ENCODE measurements at regions not wholly inside any gene's neighbourhood (a gene's known extent, or its start where the extent isn't known, plus 50 kb on each side); places are given as distances from the start of the nearest gene placed in this dataset.

- TF ChIP-seq ZNF274 (IDR thresholded peaks at IDR 0.05; ENCODE audit: low read depth, low read length) = no peak
- TF ChIP-seq SUZ12 (IDR thresholded peaks at IDR 0.05; ENCODE audit: extremely low read depth, insufficient read depth, insufficient read length) = no peak
- no peak for TF ChIP-seq YY1 (IDR thresholded peaks at IDR 0.05; ENCODE audit: insufficient read depth, insufficient read length)
- H3K4me3 ChIP-seq (ENCODE audit: insufficient read length, low read depth) = no peak overlapping the region
- no peak for DNase-seq (ENCODE audit: low read depth, low spot score)
- no peaks in the 10 kb centered on the region for H3K4me1 ChIP-seq (ENCODE audit: insufficient read depth, insufficient read length)
- H3K9ac ChIP-seq (ENCODE audit: insufficient read length, low read depth) = no peak overlapping the region
- H3K27me3 ChIP-seq (ENCODE audit: insufficient read depth, insufficient read length) = no peaks in the 10 kb centered on the region
- no peaks in the 10 kb centered on the region for H3K36me3 ChIP-seq (ENCODE audit: insufficient read depth, insufficient read length, low read length)
- no peaks in the 10 kb centered on the region for H3K9me3 ChIP-seq (ENCODE audit: insufficient read depth, low read length)
Measured at GRCh38 chr20:24753130-24753529, 195.9 kb upstream of the CST7 start.

- no peak overlapping the region for H3K4me3 ChIP-seq (ENCODE audit: insufficient read length, low read depth)
- no peaks in the 10 kb centered on the region for H3K36me3 ChIP-seq (ENCODE audit: insufficient read depth, insufficient read length, low read length)
- DNase-seq (ENCODE audit: low read depth, low spot score) = no peak
- H3K27me3 ChIP-seq (ENCODE audit: insufficient read depth, insufficient read length) = no peaks in the 10 kb centered on the region
- no peak overlapping the region for H3K9ac ChIP-seq (ENCODE audit: insufficient read length, low read depth)
- H3K4me1 ChIP-seq (ENCODE audit: insufficient read depth, insufficient read length) = no peaks in the 10 kb centered on the region
- H3K9me3 ChIP-seq (ENCODE audit: insufficient read depth, low read length) = no peaks in the 10 kb centered on the region
- no peak for TF ChIP-seq YY1 (IDR thresholded peaks at IDR 0.05; ENCODE audit: insufficient read depth, insufficient read length)
- TF ChIP-seq SUZ12 (IDR thresholded peaks at IDR 0.05; ENCODE audit: extremely low read depth, insufficient read depth, insufficient read length) = no peak
- no peak for TF ChIP-seq ZNF274 (IDR thresholded peaks at IDR 0.05; ENCODE audit: low read depth, low read length)
Measured at GRCh38 chr20:24754691-24755090, 194.4 kb upstream of the CST7 start.

DNA sequence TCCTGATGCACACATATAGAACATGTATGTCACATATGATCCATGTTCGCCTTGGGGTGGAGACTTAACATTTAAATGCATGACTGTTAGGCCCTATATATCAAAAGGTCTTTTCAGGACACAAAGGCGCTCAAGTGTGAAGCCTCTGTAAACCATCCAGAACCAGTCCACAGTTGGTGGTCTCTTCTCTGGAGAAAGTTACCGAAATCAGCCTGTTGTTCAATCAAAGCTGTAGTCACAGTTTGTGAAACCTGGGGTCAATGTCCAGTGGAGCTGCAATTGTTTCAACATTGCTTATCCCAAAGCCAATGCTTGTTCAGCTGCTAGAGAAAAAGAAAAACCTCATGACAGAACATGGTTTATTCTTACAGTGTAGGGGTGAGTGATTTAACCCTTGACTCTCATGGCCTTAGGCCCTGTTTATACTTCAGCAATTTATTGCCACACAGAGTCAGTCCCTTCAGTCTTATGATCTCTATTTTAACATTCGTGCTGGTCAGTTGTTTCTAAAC is 193.6 kb upstream of the CST7 start:
- no peaks in the 10 kb centered on the region for H3K9me3 ChIP-seq (ENCODE audit: insufficient read depth, low read length)
- DNase-seq (ENCODE audit: low read depth, low spot score) = no peak
- H3K36me3 ChIP-seq (ENCODE audit: insufficient read depth, insufficient read length, low read length) = no peaks in the 10 kb centered on the region
- H3K9ac ChIP-seq (ENCODE audit: insufficient read length, low read depth) = no peak overlapping the region
- no peak overlapping the region for H3K4me3 ChIP-seq (ENCODE audit: insufficient read length, low read depth)
- no peaks in the 10 kb centered on the region for H3K4me1 ChIP-seq (ENCODE audit: insufficient read depth, insufficient read length)
- H3K27me3 ChIP-seq (ENCODE audit: insufficient read depth, insufficient read length) = no peaks in the 10 kb centered on the region
- no peak for TF ChIP-seq SUZ12 (IDR thresholded peaks at IDR 0.05; ENCODE audit: extremely low read depth, insufficient read depth, insufficient read length)
- TF ChIP-seq ZNF274 (IDR thresholded peaks at IDR 0.05; ENCODE audit: low read depth, low read length) = no peak
- TF ChIP-seq YY1 (IDR thresholded peaks at IDR 0.05; ENCODE audit: insufficient read depth, insufficient read length) = no peak

- H3K4me1 ChIP-seq (ENCODE audit: insufficient read depth, insufficient read length) = no peaks in the 10 kb centered on the region
- TF ChIP-seq ZNF274 (IDR thresholded peaks at IDR 0.05; ENCODE audit: low read depth, low read length) (no peak), YY1 (IDR thresholded peaks at IDR 0.05; ENCODE audit: insufficient read depth, insufficient read length) (no peak), SUZ12 (IDR thresholded peaks at IDR 0.05; ENCODE audit: extremely low read depth, insufficient read depth, insufficient read length) (no peak)
- no peak for DNase-seq (ENCODE audit: low read depth, low spot score)
- no peak overlapping the region for H3K9ac ChIP-seq (ENCODE audit: insufficient read length, low read depth)
- H3K9me3 ChIP-seq (ENCODE audit: insufficient read depth, low read length) = no peaks in the 10 kb centered on the region
- H3K36me3 ChIP-seq (ENCODE audit: insufficient read depth, insufficient read length, low read length) = no peaks in the 10 kb centered on the region
- H3K4me3 ChIP-seq (ENCODE audit: insufficient read length, low read depth) = no peak overlapping the region
- no peaks in the 10 kb centered on the region for H3K27me3 ChIP-seq (ENCODE audit: insufficient read depth, insufficient read length)
Measured at GRCh38 chr20:24756292-24757025, 192.6 kb upstream of the CST7 start.

DNA sequence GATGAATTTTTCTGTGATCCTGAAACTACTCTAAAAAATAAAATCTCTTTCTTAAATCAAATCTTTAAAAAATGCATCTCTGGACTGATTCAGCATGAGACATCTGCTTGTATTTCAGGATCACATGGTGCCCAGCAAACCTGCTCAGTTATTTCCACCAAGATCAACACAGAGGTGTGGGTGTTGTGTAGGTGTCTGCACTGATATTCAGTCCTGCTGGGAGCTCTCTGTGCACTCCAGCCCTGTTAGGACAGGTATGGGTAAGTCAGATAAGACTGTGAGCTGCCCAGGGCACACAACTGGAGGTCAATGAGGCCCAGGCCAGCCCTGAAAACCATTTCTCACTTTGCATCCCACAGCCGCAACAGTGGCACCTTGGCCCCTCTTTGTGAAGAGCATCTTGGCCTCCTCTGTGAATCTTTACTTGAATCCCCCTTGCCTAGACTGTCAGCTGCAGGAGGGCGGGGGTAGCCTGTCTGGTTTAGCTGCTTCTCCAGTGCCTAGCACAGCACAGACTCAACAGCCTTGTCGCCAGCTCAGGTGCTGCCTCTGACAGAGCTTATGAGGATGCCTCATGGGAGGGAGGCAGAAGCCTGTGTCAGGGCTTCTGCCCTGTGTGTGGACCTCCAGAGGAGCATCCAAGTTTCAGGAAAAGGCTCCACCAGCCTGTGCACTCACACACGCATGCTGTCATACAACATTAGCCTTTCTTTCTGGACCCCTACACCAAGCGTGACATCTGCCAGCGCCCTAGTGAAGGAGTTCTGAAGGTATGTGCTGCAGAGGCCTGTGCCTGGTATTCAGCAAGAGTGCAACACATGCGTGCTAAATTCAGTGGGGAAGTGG is 187.6 kb upstream of the CST7 start:
- Histone ChIP-seq H3K9ac (ENCODE audit: insufficient read length, low read depth) (no peak overlapping the region), H3K4me1 (ENCODE audit: insufficient read depth, insufficient read length) (no peaks in the 10 kb centered on the region), H3K9me3 (ENCODE audit: insufficient read depth, low read length) (no peaks in the 10 kb centered on the region), H3K4me3 (ENCODE audit: insufficient read length, low read depth) (no peak overlapping the region), H3K27me3 (ENCODE audit: insufficient read depth, insufficient read length) (peaks cover 4% of the 10 kb centered on the region), H3K36me3 (ENCODE audit: insufficient read depth, insufficient read length, low read length) (no peaks in the 10 kb centered on the region)
- DNase-seq (ENCODE audit: low read depth, low spot score) = no peak
- TF ChIP-seq SUZ12 (IDR thresholded peaks at IDR 0.05; ENCODE audit: extremely low read depth, insufficient read depth, insufficient read length) (no peak), YY1 (IDR thresholded peaks at IDR 0.05; ENCODE audit: insufficient read depth, insufficient read length) (no peak), ZNF274 (IDR thresholded peaks at IDR 0.05; ENCODE audit: low read depth, low read length) (no peak)

- H3K9me3 ChIP-seq (ENCODE audit: insufficient read depth, low read length) = no peaks in the 10 kb centered on the region
- no peak overlapping the region for H3K9ac ChIP-seq (ENCODE audit: insufficient read length, low read depth)
- no peak for DNase-seq (ENCODE audit: low read depth, low spot score)
- H3K4me3 ChIP-seq (ENCODE audit: insufficient read length, low read depth) = no peak overlapping the region
- no peaks in the 10 kb centered on the region for H3K4me1 ChIP-seq (ENCODE audit: insufficient read depth, insufficient read length)
- H3K27me3 ChIP-seq (ENCODE audit: insufficient read depth, insufficient read length) = peaks cover 4% of the 10 kb centered on the region
- TF ChIP-seq YY1 (IDR thresholded peaks at IDR 0.05; ENCODE audit: insufficient read depth, insufficient read length) = no peak
- no peak for TF ChIP-seq ZNF274 (IDR thresholded peaks at IDR 0.05; ENCODE audit: low read depth, low read length)
- TF ChIP-seq SUZ12 (IDR thresholded peaks at IDR 0.05; ENCODE audit: extremely low read depth, insufficient read depth, insufficient read length) = no peak
- H3K36me3 ChIP-seq (ENCODE audit: insufficient read depth, insufficient read length, low read length) = no peaks in the 10 kb centered on the region
Measured at GRCh38 chr20:24762371-24762770, 186.7 kb upstream of the CST7 start.

- no peak for TF ChIP-seq YY1 (IDR thresholded peaks at IDR 0.05; ENCODE audit: insufficient read depth, insufficient read length)
- no peak for TF ChIP-seq SUZ12 (IDR thresholded peaks at IDR 0.05; ENCODE audit: extremely low read depth, insufficient read depth, insufficient read length)
- TF ChIP-seq ZNF274 (IDR thresholded peaks at IDR 0.05; ENCODE audit: low read depth, low read length) = no peak
- H3K4me1 ChIP-seq (ENCODE audit: insufficient read depth, insufficient read length) = peaks cover 2% of the 10 kb centered on the region
- H3K9ac ChIP-seq (ENCODE audit: insufficient read length, low read depth) = no peak overlapping the region
- H3K36me3 ChIP-seq (ENCODE audit: insufficient read depth, insufficient read length, low read length) = no peaks in the 10 kb centered on the region
- DNase-seq (ENCODE audit: low read depth, low spot score) = no peak
- no peak overlapping the region for H3K4me3 ChIP-seq (ENCODE audit: insufficient read length, low read depth)
- H3K9me3 ChIP-seq (ENCODE audit: insufficient read depth, low read length) = no peaks in the 10 kb centered on the region
- peaks cover 4% of the 10 kb centered on the region for H3K27me3 ChIP-seq (ENCODE audit: insufficient read depth, insufficient read length)
Measured at GRCh38 chr20:24762791-24763350, 186.2 kb upstream of the CST7 start.

Measured in NT2/D1 (cell line).